GM18519 (cell line): ENCODE measurements at regions not wholly inside any gene's neighbourhood (a gene's known extent, or its start where the extent isn't known, plus 50 kb on each side); places are given as distances from the start of the nearest gene placed in this dataset.

Experiments
- ATAC-seq: cut with Tn5 transposase; IDR thresholded peaks from one replicate; pipeline ENCODE4 v1.9.1; 2021; ENCODE audit warnings: mild to moderate bottlenecking, moderate library complexity; ENCODE audit not compliant: unreplicated experiment, low FRiP score

- no peak for ATAC-seq
Observed at GRCh38 chr15:66848116-66848515, 146.1 kb downstream of the SMAD6 start.

DNA sequence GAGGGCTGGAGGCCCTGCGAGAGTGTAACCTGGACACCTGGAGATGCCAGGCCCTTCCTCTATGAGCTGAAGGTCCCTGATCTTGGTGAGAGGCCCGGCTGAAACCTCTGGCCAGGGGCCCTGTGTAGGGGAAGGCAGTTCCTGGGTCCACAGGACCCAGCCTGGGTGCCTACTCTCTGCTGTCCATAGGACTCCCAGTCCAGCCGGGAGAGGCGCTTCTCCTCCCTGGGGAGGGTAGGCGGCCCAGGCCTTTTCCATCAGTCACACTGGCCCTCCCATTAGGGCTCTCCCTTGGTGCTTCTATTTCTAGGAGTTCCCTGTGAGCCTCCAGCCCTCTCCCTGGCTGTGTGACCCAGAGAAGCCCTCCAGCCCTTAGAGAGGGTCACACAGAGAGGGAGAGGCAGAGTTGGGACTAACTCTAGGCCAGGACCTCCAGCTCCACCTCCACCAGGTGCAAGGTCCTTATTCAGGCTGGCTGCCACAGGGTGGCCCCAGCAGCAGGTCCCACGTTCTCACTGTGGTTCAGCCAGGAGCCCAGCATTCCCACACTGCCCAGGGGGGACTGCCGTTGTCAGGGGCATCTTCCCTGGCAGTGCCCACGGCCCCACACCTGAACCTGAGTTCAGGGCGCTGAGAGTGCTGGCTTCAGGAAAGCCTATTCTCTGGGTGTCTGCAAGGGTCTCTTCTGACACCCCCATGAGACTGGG lies 146.8 kb downstream of the SMAD6 start:
- ATAC-seq: no peak

GRCh38 chr15:66849393-66849745 lies 147.3 kb downstream of the SMAD6 start:
- ATAC-seq: no peak

GRCh38 chr15:66849746-66850077 lies 147.7 kb downstream of the SMAD6 start:
- ATAC-seq: no peak

DNA sequence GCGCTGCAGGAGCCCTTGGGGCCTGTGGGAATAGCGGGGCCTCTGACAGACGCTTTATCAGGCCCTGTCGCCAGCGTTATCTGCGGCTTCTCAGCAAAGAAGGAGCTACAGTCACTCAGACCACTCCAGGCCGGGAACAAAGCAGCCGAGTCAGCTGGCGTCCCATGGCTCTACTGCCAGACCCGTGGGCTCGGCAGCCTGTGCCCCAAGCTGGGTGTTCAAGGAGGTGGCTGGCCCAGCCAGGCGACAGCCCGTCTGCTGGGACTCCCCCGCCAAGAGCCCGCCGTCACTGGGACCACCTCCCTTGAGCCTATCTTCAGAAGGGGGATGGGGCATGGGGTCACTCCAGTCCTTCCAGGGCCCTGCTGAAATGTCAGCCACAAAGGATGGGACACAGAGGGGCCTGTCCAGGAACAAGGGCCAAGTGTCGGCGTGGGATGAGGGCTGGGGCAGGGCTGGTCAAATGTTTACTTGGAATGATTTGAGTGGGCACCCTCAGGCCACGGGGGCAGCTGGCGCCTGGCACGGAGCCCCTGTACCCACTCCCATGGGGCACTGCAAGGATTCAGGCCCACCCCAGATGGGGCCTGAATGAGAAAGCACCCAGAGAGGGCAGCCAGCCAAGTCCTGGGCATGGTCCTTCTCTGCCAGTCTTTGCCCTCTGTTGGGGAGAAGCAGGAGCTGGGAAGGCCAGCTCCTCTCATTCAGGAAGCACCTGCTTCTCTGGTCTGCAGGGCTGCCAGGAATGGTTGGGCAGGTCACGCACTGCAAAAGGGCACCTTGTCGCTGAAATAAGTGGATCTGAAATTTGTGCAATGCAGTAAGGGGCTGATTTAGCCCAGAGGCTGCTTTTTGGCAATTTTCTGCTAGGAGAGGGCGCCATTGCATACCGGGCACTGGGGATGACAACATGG lies 148.3 kb downstream of the SMAD6 start:
- no peak for ATAC-seq

GRCh38 chr15:66850996-66851310 lies 148.9 kb downstream of the SMAD6 start:
- no peak for ATAC-seq

- no peak for ATAC-seq
Observed at GRCh38 chr15:66851311-66852063, 149.5 kb downstream of the SMAD6 start.

GRCh38 chr15:66852064-66852905 lies 150.2 kb downstream of the SMAD6 start:
- ATAC-seq: no peak

- no peak for ATAC-seq
Observed at GRCh38 chr15:66854012-66854965, 152.3 kb downstream of the SMAD6 start.

- ATAC-seq: no peak
Observed at GRCh38 chr15:66855041-66855440, 153.0 kb downstream of the SMAD6 start.

DNA sequence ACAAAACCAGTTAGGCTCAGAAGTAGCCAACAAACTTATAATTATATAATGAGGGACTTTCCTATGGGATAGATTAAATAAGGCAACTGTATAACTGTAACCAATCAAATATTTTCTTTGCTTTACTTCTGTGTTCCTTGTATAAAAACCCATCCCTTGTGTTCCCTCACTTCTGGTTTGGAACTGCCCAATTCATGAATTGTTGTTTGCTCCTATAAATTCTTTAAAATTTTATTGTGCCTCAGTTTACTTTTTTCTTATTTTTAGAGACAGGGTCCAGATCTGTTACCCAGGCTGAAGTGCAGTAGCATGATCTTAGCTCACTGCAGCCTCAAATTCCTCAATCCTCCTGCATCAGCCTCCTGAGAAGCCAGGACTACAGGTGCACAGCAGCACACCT lies 155.7 kb downstream of the SMAD6 start:
- no peak for ATAC-seq

DNA sequence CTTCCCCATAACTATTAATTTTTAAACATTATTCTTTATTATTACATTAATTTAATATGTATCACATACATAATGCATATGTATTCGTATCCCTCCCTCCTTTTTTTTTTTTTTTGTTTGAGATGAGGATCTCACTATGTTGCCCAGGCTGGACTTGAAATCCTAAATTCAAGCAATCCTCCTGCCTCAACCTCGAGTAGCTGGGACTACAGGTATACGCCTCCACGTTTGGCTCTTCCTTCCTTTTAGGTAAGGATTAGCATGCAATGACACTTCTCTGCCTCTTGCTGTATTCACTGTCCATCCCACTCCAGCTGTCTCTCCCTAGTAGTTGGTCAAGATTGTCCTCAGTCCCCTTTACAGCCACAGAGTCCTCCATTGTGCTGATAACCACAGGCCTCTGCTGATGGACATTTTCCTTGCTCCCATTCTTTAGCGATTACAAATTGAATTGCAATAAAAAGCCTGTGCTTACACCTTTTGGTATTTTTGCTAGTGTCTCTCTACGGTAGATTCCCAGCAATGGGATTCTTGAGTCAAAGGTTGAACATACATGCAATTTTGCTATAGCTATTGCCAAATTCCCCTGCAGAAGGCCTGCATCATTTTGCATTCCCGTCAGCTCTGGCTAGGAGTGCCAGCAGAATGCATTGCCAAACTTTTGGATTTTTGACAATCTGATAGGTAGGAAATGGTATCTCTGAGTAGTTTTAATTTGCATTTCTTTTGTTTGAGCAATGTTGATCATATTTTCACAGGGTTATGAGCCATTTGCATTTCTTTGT lies 156.6 kb downstream of the SMAD6 start:
- no peak for ATAC-seq

GRCh38 chr15:66859688-66860253 lies 157.7 kb downstream of the SMAD6 start:
- ATAC-seq: no peak

DNA sequence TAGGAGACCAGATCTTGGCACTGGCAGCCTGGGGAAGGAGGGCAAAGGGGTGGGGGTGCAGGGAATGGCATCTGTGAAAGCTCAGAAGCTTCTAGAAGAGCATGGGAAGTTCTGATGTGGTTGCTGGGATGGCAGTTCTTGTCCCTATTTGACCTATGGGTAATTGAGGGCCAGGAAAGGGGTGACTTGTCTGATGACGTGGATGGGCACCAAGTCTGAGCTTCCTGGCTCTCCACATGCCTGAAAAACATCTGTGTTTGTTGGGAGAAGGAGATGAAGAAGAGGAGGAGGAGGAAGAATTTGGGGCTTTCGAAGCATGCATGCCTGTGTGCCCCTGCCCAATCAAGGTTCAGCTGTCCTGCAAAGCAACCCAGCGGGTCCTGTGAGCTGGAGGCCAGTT lies 158.8 kb downstream of the SMAD6 start:
- no peak for ATAC-seq

GRCh38 chr15:66862111-66862939 lies 160.3 kb downstream of the SMAD6 start:
- no peak for ATAC-seq

- no peak for ATAC-seq
Observed at GRCh38 chr15:66862940-66863335, 160.9 kb downstream of the SMAD6 start.

- no peak for ATAC-seq
Observed at GRCh38 chr15:66863390-66864085, 161.5 kb downstream of the SMAD6 start.
